Prostate gland (tissue), 2 donors: ENCODE measurements at regions not wholly inside any gene's neighbourhood (a gene's known extent, or its start where the extent isn't known, plus 50 kb on each side); places are given as distances from the start of the nearest gene placed in this dataset.

Source experiments
- DNase-seq: peaks from one replicate; pipeline ENCODE4 v3.0.0-alpha.2; 2019; ENCODE audit warnings: low spot score
- H3K27ac ChIP-seq, 2 donors: fragments of 200-600 bp; sonication (generic); 2 replicates each; pipeline ENCODE4 v1.5.1; 2017 to 2019
- H3K27me3 ChIP-seq: fragments of 200-600 bp; sonication (generic); replicated peaks from 2 replicates; pipeline ENCODE4 v1.5.1; 2019; ENCODE audit not compliant: insufficient read depth
- H3K36me3 ChIP-seq, 2 donors: fragments of 200-600 bp; sonication (generic); 1 replicate in 1 of 2; 2 replicates in 1 of 2; pipeline versions ENCODE4 v1.5.1 to v1.8.1; 2017 to 2019
- H3K4me1 ChIP-seq: fragments of 200-600 bp; sonication (generic); replicated peaks from 2 replicates; pipeline ENCODE4 v1.5.1; 2019
- H3K4me3 ChIP-seq, 2 donors: fragments of 200-600 bp; sonication (generic); 2 replicates each; pipeline ENCODE4 v1.5.1; 2017 to 2019
- H3K9me3 ChIP-seq: fragments of 200-600 bp; sonication (generic); 2 replicates; pipeline ENCODE4 v1.5.1; 2017
- CTCF ChIP-seq, 4 experiments: fragments of 200-600 bp in 2 of 4; fragments of 450-650 bp in 2 of 4; sonication (generic) in 2 of 4; IDR thresholded peaks; 1 replicate in 3 of 4; 2 replicates in 1 of 4; pipeline ENCODE4 v1.5.1; 2016 to 2019; ENCODE audit warnings: antibody characterized with exemption in 4 of 4, mild to moderate bottlenecking in 2 of 4, moderate library complexity in 2 of 4
- POLR2A ChIP-seq: fragments of 450-650 bp; IDR thresholded peaks from one replicate; pipeline ENCODE4 v1.6.1; 2016; ENCODE audit warnings: antibody characterized with exemption, mild to moderate bottlenecking
- POLR2AphosphoS5 ChIP-seq: sonication (generic); formaldehyde crosslinking; IDR thresholded peaks from one replicate; pipeline ENCODE4 v1.6.1; 2017; ENCODE audit warnings: antibody characterized with exemption
- WGBS: methylation state at CpG from one replicate; pipeline ENCODE4 v1.1.5; 2018; 5-methylcytosine and 5-hydroxymethylcytosine counted together
- intact Hi-C: fragments of 100-400 bp; cut with DNase I; formaldehyde crosslinking; loops from one replicate; pipeline ENCODE4 v1.14.2; 2022

GRCh38 chr1:86645851-86646250, 58.5 kb upstream of the SH3GLB1 start:
- Histone ChIP-seq H3K4me3 (no peak overlapping the region), H3K9me3 (no peaks in the 10 kb centered on the region), H3K36me3 (no peaks in the 10 kb centered on the region), H3K4me1 (no peaks in the 10 kb centered on the region), H3K27me3 (no peaks in the 10 kb centered on the region), H3K27ac (no peak overlapping the region)
- WGBS, result 88% methylated on average over 3 of the region's 3 CpGs
- DNase-seq, result no peak
- TF ChIP-seq POLR2AphosphoS5, result no peak
- TF ChIP-seq CTCF (IDR thresholded peaks at IDR 0.05), result no peak
- no peak for TF ChIP-seq POLR2A
- intact Hi-C loops, result no loop called here

DNA sequence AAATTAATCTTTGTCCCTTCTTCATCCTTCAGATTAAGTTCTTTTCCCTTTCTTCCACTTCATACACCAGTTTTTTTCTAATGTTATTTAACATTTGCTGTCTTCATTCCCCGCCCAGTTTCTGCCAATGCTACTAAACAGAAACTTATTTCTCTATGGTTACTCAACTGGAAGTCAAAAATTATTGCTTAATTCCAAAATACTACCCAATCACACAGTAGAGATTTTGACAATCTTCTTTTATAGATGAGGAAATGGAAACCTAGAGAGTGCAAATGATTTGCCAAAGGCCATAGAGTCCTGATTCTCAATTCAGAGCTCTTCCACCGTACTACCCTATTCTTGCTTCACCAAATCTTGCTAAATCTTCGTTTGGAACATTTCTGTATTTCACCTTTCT, 58.1 kb upstream of the SH3GLB1 start:
- no peak overlapping the region for H3K4me3 ChIP-seq
- no peak overlapping the region for H3K27ac ChIP-seq
- intact Hi-C loops, result no loop called here
- no peaks in the 10 kb centered on the region for H3K27me3 ChIP-seq
- H3K9me3 ChIP-seq, result no peaks in the 10 kb centered on the region
- TF ChIP-seq POLR2AphosphoS5 (no peak), CTCF (IDR thresholded peaks at IDR 0.05) (no peak), POLR2A (no peak)
- no peak for DNase-seq
- no peaks in the 10 kb centered on the region for H3K4me1 ChIP-seq
- no peaks in the 10 kb centered on the region for H3K36me3 ChIP-seq
- 93% methylated on average over 3 of the region's 3 CpGs for WGBS

- Histone ChIP-seq H3K36me3 (no peaks in the 10 kb centered on the region), H3K4me3 (no peak overlapping the region), H3K27ac (no peak overlapping the region), H3K4me1 (no peaks in the 10 kb centered on the region), H3K9me3 (no peaks in the 10 kb centered on the region), H3K27me3 (no peaks in the 10 kb centered on the region)
- intact Hi-C loops, result no loop called here
- TF ChIP-seq POLR2AphosphoS5 (no peak), CTCF (IDR thresholded peaks at IDR 0.05) (no peak), POLR2A (no peak)
- 98% methylated on average over 4 of the region's 4 CpGs for WGBS
- DNase-seq, result no peak
These were observed 56.1 kb upstream of the SH3GLB1 start for GRCh38 chr1:86648255-86648654.

DNA sequence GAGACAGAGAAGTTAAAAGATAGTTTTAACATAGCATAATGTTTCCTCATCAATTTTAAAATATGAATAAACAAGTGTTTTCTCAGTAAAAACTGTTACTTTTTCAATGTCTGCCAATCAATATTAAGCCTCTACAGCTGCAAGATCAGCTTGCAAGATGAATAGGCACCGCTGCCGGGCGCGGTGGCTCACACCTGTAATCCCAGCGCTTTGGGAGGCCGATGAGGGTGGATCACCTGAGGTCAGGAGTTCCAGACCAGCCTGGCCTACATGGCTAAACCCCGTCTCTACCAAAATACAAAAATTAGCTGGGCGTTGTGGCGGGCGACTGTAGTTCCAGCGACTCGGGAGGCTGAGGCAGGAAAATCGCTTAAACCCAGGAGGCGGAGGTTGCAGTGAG, 54.8 kb upstream of the SH3GLB1 start:
- Histone ChIP-seq H3K36me3 (no peaks in the 10 kb centered on the region), H3K27ac (no peak overlapping the region), H3K9me3 (no peaks in the 10 kb centered on the region), H3K27me3 (no peaks in the 10 kb centered on the region), H3K4me1 (no peaks in the 10 kb centered on the region), H3K4me3 (no peak overlapping the region)
- TF ChIP-seq POLR2A (no peak), CTCF (IDR thresholded peaks at IDR 0.05) (no peak), POLR2AphosphoS5 (no peak)
- intact Hi-C loops, result no loop called here
- no peak for DNase-seq
- 94% methylated on average over 14 of the region's 14 CpGs for WGBS

- H3K4me1 ChIP-seq, result no peaks in the 10 kb centered on the region
- no peak for DNase-seq
- H3K9me3 ChIP-seq, result no peaks in the 10 kb centered on the region
- no peaks in the 10 kb centered on the region for H3K36me3 ChIP-seq
- no peaks in the 10 kb centered on the region for H3K27me3 ChIP-seq
- intact Hi-C loops, result no loop called here
- TF ChIP-seq POLR2AphosphoS5 (no peak), CTCF (IDR thresholded peaks at IDR 0.05) (no peak), POLR2A (no peak)
- 62% methylated on average over 5 of the region's 5 CpGs for WGBS
- no peak overlapping the region for H3K4me3 ChIP-seq
- no peak overlapping the region for H3K27ac ChIP-seq
These were observed 54.3 kb upstream of the SH3GLB1 start for GRCh38 chr1:86650065-86650464.
